Right atrium auricular region (tissue), 2 donors: ENCODE measurements at regions not wholly inside any gene's neighbourhood (a gene's known extent, or its start where the extent isn't known, plus 50 kb on each side); places are given as distances from the start of the nearest gene placed in this dataset.

Source experiments
- DNase-seq: peaks from one replicate; pipeline ENCODE4 v3.0.0-alpha.2; 2019; ENCODE audit warnings: low spot score
- H3K27ac ChIP-seq, 2 donors: fragments of 200-600 bp; sonication (generic); 1 replicate in 1 of 2; 2 replicates in 1 of 2; pipeline ENCODE4 v1.5.1; 2016 to 2019
- H3K27me3 ChIP-seq, 2 donors: fragments of 200-600 bp; sonication (generic); one replicate each; pipeline versions ENCODE4 v1.5.1 to v1.6.0; 2017 to 2019
- H3K36me3 ChIP-seq: fragments of 200-600 bp; sonication (generic); one replicate; pipeline ENCODE4 v1.5.1; 2016
- H3K4me1 ChIP-seq, 2 donors: fragments of 200-600 bp; sonication (generic); one replicate each; pipeline versions ENCODE4 v1.5.1 to v1.6.0; 2017 to 2019
- H3K4me3 ChIP-seq, 2 donors: fragments of 200-600 bp; sonication (generic); 1 replicate in 1 of 2; 2 replicates in 1 of 2; pipeline ENCODE4 v1.5.1; 2017 to 2019; ENCODE audit warnings: mild to moderate bottlenecking in 1 of 2, moderate library complexity in 1 of 2
- H3K9me3 ChIP-seq, 2 donors: fragments of 200-600 bp; sonication (generic); one replicate each; pipeline ENCODE4 v1.5.1; 2019
- TF ChIP-seq, protein P1 (sequence below), 2 donors: fragments of 200-600 bp; sonication (generic); IDR thresholded peaks; one replicate each; pipeline ENCODE4 v1.5.1; 2019; ENCODE audit warnings: antibody characterized with exemption in 2 of 2

DNA sequence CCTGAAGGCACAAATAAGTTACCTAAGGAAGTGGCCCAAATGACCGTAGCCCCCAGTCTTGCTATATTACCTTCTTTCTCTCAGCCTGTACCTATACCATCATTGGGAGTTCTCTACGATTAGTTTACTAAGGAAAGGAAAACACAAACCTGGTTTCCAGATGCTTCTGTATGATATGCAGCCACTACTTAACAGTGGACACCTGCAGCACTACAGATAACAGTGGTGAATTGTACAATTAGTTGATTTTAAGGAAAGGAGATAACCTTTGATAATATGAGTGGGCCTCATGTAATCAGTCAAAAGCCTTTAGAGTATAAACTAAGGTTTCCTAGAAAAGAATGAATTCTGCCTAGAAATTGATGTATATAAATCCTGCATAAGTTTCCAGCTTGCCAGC is 1157.4 kb downstream of the KCNT2 start:
- Histone ChIP-seq H3K27me3 (no peaks in the 10 kb centered on the region), H3K4me3 (no peak overlapping the region), H3K4me1 (no peaks in the 10 kb centered on the region), H3K9me3 (no peaks in the 10 kb centered on the region), H3K27ac (no peak overlapping the region), H3K36me3 (no peaks in the 10 kb centered on the region)
- DNase-seq: no peak
- TF ChIP-seq, protein P1, sequence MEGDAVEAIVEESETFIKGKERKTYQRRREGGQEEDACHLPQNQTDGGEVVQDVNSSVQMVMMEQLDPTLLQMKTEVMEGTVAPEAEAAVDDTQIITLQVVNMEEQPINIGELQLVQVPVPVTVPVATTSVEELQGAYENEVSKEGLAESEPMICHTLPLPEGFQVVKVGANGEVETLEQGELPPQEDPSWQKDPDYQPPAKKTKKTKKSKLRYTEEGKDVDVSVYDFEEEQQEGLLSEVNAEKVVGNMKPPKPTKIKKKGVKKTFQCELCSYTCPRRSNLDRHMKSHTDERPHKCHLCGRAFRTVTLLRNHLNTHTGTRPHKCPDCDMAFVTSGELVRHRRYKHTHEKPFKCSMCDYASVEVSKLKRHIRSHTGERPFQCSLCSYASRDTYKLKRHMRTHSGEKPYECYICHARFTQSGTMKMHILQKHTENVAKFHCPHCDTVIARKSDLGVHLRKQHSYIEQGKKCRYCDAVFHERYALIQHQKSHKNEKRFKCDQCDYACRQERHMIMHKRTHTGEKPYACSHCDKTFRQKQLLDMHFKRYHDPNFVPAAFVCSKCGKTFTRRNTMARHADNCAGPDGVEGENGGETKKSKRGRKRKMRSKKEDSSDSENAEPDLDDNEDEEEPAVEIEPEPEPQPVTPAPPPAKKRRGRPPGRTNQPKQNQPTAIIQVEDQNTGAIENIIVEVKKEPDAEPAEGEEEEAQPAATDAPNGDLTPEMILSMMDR (IDR thresholded peaks at IDR 0.05): no peak

DNA sequence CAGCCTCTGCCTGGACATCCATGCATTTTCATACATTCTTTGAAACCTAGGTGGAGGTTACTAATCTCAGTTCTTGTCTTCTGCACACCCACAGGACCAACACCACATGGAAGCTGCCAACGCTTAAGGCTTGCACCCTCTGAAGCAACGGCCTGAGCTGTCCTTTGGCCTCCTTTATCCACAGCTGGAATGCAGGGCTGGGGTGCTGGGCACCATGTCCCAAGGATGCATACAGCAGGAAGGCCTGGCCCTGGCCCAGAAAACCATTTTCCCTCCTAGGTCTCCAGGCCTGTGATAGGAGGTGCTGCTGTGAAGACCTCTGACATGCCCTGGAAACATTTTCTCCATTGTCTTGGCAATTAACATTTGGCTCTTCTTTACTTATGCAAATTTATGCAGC is 1168.6 kb downstream of the KCNT2 start:
- Histone ChIP-seq H3K36me3 (no peaks in the 10 kb centered on the region), H3K4me1 (no peaks in the 10 kb centered on the region), H3K4me3 (no peak overlapping the region), H3K27me3 (no peaks in the 10 kb centered on the region), H3K9me3 (no peaks in the 10 kb centered on the region), H3K27ac (no peak overlapping the region)
- DNase-seq: no peak
- TF ChIP-seq, protein P1 (IDR thresholded peaks at IDR 0.05): no peak

DNA sequence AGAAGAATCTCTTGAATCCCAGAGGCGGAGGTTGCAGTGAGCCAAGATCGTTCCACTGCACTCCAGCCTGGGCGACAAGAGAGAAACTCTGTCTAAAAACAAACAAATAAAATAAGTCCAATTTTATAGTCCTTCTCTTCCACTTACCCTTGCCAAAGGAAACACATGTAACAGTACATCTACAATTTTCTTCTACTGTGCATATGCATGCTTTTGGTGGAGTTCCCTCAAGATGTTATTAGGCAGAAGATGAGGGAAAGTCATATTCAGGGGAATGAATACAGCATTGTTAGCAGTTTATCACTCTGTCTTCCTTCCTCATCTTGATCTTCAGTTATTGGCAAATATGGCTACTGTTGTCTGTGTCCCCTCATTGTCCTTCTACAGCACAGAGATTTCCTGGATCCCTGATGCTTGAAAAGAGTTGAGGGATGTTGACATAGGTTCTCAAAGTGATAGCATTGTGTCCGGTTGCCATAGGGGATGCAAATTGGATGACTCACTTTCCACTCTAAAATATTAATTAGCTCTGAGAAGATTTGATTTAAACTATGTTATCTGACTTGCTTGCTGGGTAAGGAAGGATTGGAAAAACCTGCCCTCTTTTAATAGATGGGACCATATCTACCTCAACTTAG is 1173.6 kb downstream of the KCNT2 start:
- Histone ChIP-seq H3K9me3 (no peaks in the 10 kb centered on the region), H3K4me1 (no peaks in the 10 kb centered on the region), H3K4me3 (no peak overlapping the region), H3K27ac (no peak overlapping the region), H3K36me3 (no peaks in the 10 kb centered on the region), H3K27me3 (no peaks in the 10 kb centered on the region)
- TF ChIP-seq, protein P1 (IDR thresholded peaks at IDR 0.05): no peak
- DNase-seq: no peak

DNA sequence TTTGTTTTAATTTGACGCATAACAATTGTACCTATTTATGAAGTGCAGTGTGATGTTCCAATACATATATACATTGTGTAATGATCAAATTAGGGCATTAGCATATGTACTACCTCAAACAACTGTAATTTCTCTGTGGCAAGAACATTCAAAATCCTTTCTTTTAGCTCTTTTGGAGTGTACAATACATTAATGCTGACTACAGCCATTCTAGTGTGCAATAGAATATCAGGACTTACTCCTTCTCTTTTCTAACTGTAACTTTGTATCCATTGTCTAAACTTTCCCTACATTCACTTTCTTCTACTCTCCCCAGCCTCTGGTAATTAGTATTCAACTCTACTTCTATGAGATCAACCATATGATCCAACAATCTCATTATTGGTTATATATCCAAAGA is 1177.4 kb downstream of the KCNT2 start:
- DNase-seq: no peak
- no peak overlapping the region for H3K4me3 ChIP-seq
- H3K27me3 ChIP-seq: no peaks in the 10 kb centered on the region
- H3K36me3 ChIP-seq: no peaks in the 10 kb centered on the region
- no peaks in the 10 kb centered on the region for H3K4me1 ChIP-seq
- H3K27ac ChIP-seq: no peak overlapping the region
- H3K9me3 ChIP-seq: no peaks in the 10 kb centered on the region
- TF ChIP-seq, protein P1 (IDR thresholded peaks at IDR 0.05): no peak

DNA sequence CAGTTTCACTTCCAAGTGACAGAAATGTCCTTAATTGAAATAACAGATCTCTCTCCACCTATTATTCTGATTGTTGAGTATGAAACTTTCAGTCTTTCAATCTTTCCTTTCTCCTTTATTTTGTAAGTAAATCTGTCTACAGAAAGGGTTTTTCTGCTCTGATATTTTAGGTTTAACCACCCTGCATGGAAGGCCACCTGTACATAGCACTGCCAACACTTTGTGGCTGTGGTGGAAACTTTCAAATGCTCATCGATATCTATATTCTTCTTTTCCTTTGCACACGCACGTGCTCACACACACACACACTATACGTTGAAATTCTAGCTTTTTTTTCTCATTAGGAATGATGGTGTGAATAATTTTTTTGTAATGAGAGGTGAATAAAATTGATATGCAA is 1179.3 kb downstream of the KCNT2 start:
- H3K27me3 ChIP-seq: no peaks in the 10 kb centered on the region
- H3K4me1 ChIP-seq: no peaks in the 10 kb centered on the region
- H3K4me3 ChIP-seq: no peak overlapping the region
- no peaks in the 10 kb centered on the region for H3K36me3 ChIP-seq
- TF ChIP-seq, protein P1 (IDR thresholded peaks at IDR 0.05): no peak
- H3K27ac ChIP-seq: no peak overlapping the region
- H3K9me3 ChIP-seq: no peaks in the 10 kb centered on the region
- no peak for DNase-seq

DNA sequence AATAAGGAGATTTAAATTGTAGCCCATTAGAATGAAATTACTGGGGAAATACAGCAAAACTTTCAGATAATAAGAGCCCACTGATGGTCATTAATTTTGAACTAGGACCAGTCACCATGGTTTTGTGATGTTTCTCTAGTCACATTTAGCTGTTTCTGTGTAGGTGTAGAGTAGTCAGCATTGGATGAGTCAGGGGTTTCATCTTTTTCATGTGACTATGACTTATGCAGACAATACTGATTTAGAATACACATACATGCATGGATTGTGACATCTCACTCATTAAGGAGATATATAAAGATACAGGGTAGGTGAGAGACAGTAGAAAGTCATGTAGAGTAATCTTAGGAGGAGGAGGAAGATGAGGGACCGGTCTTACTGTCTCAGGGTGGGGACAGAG is 1192.7 kb downstream of the KCNT2 start:
- H3K27me3 ChIP-seq: no peaks in the 10 kb centered on the region
- H3K27ac ChIP-seq: no peak overlapping the region
- no peak overlapping the region for H3K4me3 ChIP-seq
- TF ChIP-seq, protein P1 (IDR thresholded peaks at IDR 0.05): no peak
- no peaks in the 10 kb centered on the region for H3K4me1 ChIP-seq
- DNase-seq: no peak
- H3K36me3 ChIP-seq: no peaks in the 10 kb centered on the region
- H3K9me3 ChIP-seq: no peaks in the 10 kb centered on the region
